HG02610 (cell line): ENCODE measurements at regions not wholly inside any gene's neighbourhood (a gene's known extent, or its start where the extent isn't known, plus 50 kb on each side); places are given as distances from the start of the nearest gene placed in this dataset.
"Not testable (repeated sequence)": the region's sequence is repeated elsewhere in the genome, so short reads cannot be mapped to it uniquely, and the experiment has no call there.

Source experiments
- ATAC-seq: cut with Tn5 transposase; IDR thresholded peaks from one replicate; pipeline ENCODE4 v1.9.1; 2021; ENCODE audit warnings: mild to moderate bottlenecking, moderate library complexity; ENCODE audit not compliant: unreplicated experiment

DNA sequence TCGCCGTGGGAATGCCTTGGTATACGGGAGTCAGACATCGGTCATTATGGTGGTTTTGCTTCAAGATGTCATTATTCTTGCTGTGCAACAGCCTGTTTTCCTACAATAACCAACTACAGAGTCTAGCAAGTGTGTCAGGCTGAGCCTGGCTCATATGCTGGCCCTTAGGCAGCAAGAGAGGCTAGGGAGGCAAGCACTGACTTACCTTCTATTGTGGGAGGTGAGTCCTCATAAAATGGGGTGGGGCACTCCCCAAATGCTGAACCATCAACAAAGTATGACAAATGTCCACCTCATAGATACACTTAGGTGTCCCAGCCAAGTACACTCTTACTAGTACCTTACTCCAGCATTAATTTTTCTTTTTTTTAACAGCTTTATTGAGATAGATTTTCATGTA, 77.0 kb upstream of the ATL2 start:
- no peak for ATAC-seq

- not testable (repeated sequence) for ATAC-seq
These were observed 74.7 kb upstream of the ATL2 start for GRCh38 chr2:38451778-38452177.

DNA sequence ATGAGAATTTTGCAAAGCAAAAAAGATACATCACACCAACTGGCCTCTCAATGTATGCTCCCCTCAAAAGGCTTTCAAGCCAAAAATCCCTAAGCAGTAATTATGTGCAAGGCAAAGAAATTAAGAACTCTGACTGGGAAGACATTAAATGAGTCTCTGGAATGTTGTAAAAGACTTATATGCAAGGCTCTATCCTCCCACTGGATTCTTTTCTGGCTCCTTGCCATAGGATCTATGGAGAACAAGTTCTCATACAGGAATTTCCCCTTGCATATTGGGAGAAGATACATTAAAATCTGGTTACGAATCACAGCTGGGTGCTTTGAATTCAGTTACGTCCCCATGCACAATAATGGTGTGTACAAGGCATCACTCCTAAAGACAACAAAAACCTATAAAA, 73.4 kb upstream of the ATL2 start:
- ATAC-seq, result no peak

GRCh38 chr2:38448692-38449410, 71.8 kb upstream of the ATL2 start:
- ATAC-seq, result no peak

- no peak for ATAC-seq
These were observed 70.0 kb upstream of the ATL2 start for GRCh38 chr2:38446906-38447561.

GRCh38 chr2:38446418-38446817, 69.3 kb upstream of the ATL2 start:
- no peak for ATAC-seq

- ATAC-seq, result no peak
These were observed 67.2 kb upstream of the ATL2 start for GRCh38 chr2:38444247-38444646.

DNA sequence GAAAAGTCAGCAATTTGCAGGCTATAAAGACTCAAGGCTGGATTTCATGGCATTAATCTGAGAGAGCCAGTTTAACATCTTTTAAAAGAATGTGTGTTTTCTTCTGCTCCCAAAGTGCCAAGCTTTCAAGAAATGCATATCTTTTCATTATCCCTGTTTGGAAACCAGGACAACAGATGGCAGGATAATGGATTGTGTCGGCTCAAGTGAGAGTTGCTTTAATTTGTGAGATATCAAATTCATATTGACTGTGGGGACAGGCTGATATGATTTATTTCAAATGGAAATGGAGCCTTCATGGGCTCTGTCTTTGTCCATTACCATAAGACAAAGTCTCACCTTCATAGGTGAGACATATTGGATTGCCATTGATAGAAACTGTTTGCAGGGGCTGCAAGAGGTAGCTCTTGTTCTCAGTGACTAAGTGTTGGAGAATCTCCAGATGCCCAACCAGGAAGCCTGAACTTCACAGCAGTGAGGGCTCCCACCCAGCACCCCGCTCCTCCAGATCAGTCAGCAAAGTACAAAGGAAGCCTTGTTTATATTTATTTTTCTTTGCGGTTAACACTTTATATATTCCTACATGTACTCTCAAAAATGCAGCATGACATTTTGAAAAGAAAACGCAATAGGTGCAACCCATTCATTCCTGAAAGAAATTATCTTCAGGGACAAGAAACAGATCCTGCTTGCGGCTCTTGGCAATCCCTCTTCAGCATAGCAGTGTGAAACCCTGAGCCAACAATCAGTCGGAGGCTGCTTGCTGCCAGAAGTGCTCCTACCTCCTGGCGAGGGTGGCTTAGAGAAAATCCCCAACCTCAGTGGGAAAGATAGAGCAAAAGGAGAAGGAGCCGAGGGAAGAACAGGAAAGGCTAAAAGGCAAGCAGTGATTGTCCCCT, 65.8 kb upstream of the ATL2 start:
- ATAC-seq, result no peak

- no peak for ATAC-seq
These were observed 64.3 kb upstream of the ATL2 start for GRCh38 chr2:38441346-38441745.

DNA sequence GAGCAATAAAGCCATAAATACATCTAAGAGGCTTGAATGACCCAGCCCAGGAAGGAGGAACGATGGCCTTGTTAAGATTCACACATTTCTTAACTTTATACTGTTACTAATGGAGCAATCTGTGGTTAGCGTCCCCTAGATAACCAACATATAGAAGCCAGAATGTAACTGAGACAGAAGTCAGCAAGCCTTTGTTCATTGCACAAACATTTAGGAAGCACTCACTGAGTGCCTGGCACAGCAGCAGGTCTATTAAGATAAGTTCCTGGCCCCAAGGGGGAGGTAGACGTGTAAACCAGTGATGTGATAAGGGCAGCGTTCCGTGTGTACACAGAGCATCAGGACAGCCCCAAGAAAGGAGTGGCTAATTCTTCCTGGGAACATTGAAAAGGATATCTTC, 63.6 kb upstream of the ATL2 start:
- ATAC-seq, result no peak

DNA sequence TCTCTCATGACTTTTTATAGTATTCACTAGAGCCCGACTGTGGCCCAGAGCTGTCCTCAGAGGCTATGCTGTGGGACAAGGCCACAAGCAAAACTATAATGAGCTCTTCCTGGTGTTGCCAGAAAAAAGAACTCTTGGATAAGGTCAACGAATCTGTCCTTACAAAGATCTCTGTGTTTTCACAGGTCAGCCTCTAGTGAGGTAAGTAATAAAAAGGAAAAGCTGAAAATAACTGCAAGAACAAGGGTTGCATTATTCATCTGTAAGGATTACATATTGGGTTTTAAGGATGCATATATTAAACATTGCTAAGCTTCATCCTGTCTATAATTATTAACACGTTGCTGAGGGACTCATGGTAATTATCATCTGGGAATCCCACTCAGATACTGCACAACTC, 62.8 kb upstream of the ATL2 start:
- ATAC-seq, result no peak

DNA sequence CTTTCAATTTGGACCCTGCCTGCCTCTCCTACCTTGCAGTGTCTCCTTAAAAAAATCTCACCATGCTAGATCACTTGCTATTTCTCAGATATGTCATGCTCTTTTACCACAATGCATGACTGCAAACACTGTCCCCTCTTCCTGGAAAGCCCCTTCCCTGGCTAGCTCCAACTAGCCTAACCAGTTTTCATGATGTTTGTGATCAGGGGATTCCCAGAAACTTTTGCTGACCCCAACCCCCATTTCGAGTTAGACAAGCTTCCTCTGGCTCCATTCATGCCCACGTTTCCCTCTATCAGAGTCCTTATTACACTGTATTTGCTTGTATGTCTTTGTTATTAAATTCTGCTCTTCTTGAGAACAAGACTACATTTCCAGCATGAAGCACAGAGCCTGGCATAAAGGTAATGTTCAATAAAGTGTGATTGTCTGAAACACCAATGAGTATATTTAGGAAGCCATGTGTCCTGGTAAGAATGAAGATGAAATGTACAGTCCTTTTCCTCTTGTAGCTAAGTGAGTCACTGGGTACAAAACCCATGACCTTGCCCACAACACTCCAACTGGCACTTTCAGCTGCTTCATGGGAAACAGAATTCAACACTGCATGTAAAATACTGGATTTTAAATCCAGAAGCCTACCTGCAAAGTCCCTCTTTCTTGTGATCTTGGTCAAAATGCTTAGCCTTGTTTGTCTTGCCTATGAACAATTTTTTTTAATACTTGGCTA, 62.0 kb upstream of the ATL2 start:
- ATAC-seq, result peak; percentile 93

GRCh38 chr2:38438133-38438882, 61.2 kb upstream of the ATL2 start:
- peak; percentile 9 for ATAC-seq

DNA sequence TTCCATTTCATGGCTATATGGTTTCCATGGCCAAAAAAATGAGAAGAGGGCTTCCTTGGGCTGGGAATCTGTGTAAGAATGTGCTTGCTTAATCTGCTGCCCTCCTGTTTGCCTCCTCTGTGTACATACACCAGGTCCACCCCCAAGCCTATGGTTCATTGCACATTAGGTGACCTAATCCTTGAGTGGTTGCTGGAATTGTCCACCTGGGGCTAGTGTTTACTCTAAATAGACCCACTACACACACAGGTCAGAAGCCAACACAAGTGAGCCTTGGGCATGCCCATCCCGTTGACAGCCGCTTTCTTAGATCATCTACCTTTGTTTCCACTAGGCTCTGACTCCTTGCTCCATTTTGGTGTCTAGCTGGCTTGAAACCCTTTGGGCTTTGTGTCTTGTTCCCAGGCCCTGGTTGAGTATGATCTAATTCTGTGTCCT, 59.2 kb upstream of the ATL2 start:
- ATAC-seq, result no peak

DNA sequence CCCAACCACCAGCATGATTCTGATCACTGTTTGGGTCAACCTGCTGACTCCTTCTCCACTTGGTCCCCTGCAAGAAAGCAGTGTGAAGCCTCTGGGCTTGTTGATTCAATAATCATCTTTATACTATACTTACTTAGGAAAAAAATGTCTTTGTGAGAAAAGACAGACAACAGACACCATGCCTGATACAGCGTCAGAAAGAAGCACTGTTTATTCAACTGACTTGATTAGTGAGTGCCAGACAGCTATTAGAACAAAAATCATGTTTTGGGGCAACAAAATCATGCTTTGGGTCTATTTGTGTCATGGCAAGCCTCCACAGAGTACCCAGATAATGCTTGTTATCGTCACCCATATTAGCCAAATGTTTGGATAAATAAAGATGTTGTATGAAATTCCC, 58.7 kb upstream of the ATL2 start:
- no peak for ATAC-seq

DNA sequence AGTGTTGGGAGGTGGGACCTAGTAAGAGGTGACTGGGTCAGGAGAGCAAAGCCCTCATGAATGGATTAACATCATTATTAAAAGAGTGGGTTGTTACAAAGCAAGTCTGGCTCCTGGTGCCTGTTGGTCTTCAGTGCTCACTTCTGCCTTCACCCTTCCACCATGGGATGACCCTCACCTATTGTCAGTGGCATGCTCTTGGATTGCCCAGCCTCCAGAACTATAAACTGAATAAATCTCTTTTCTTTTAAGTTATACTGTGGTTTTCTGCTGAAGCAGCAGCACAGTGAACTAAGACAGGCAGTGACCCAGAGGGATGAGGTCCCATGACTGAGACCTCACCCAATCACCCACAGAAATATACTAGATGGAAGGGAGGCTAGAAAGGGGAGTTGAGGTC, 57.5 kb upstream of the ATL2 start:
- ATAC-seq, result no peak

DNA sequence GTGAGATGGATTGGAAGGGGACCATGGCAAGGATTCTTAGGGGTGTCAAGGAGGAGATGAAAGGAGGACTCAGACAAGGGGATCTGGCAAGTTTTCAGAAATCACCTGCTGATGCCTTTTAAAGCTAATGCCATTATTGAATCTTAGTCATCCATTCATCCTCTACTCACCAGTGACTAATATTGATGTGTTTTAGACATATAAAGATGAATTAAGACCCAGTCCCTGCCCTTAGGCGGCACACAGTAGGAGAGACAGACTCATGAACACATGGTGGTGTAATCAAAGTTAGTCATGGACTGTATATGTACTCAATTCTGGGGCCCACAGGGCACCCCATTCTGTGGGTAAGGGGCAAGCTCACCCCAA, 56.5 kb upstream of the ATL2 start:
- no peak for ATAC-seq

GRCh38 chr2:38432820-38433606, 55.9 kb upstream of the ATL2 start:
- no peak for ATAC-seq

GRCh38 chr2:38430597-38431207, 53.6 kb upstream of the ATL2 start:
- no peak for ATAC-seq
